ENCODE measurements at regions not wholly inside any gene's neighbourhood (a gene's known extent, or its start where the extent isn't known, plus 50 kb on each side); places are given as distances from the start of the nearest gene placed in this dataset.

DNA sequence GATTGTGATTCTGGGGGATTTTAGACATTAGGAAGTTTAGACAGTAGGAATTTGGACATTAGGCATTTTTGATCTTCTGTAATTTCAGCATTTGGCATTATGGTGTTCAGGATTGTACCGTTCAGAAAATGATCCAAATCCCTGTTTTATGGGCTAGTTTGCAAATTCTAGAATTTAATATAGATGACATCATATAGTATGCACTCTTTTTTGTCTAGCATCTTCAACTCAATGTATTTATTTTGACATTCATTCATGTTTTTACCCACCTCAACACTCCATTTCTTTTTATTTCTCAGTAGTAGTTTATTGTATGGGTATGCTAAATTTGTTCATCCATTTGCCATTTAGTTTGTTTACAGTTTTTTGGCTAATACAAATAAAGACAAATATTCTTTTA, 105.3 kb upstream of the ZPLD1 start:
- WGBS, 2 donors: 82 to 88% methylated on average over 1 of the region's 1 CpG
- H3K9me3 ChIP-seq (ENCODE audit: control insufficient read depth, low read length): no peaks in the 10 kb centered on the region
- no peaks in the 10 kb centered on the region for H3K36me3 ChIP-seq (ENCODE audit: control insufficient read depth in 1 of 2, insufficient read depth in 2 of 2, low read length in 1 of 2)
- ATAC-seq (ENCODE audit: low FRiP score) (no peak), DNase-seq (no peak)
- H3K4me3 ChIP-seq (ENCODE audit: low read length in 2 of 2): no peak overlapping the region
- intact Hi-C loops (cut with DNase I): no loop called here
- no peaks in the 10 kb centered on the region for H3K4me1 ChIP-seq (ENCODE audit: control insufficient read depth in 1 of 2, insufficient read depth in 2 of 2, low read length in 2 of 2)
- H3K27ac ChIP-seq (ENCODE audit: low read depth in 1 of 2, low read length in 2 of 2): no peak overlapping the region
- H3K27me3 ChIP-seq (ENCODE audit: control insufficient read depth in 1 of 2, insufficient read depth in 2 of 2, low read length in 1 of 2): no peaks in the 10 kb centered on the region

DNA sequence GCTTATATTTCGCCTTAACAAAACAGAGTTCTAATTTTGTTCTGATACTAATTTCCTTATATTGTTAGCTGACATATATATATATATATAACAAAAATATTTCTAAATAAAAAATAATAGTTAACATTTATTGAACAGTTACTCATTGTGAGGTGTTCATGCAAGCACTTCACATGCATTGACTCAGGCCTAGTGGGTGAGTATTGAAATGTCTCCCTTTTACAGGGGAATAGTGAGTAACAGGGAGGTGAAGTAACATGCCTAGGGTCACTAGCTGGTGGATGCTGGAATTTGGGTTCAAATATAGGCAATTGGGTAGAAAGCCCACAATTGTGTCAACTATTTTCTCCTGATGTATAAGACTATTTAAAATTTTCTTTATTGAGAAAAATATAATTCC, 102.6 kb upstream of the ZPLD1 start:
- intact Hi-C loops (cut with DNase I): no loop called here
- Histone ChIP-seq H3K4me1 (ENCODE audit: control insufficient read depth in 1 of 2, insufficient read depth in 2 of 2, low read length in 2 of 2) (no peaks in the 10 kb centered on the region), H3K9me3 (ENCODE audit: control insufficient read depth, low read length) (no peaks in the 10 kb centered on the region), H3K36me3 (ENCODE audit: control insufficient read depth in 1 of 2, insufficient read depth in 2 of 2, low read length in 1 of 2) (no peaks in the 10 kb centered on the region), H3K27me3 (ENCODE audit: control insufficient read depth in 1 of 2, insufficient read depth in 2 of 2, low read length in 1 of 2) (no peaks in the 10 kb centered on the region), H3K4me3 (ENCODE audit: low read length in 2 of 2) (no peak overlapping the region), H3K27ac (ENCODE audit: low read depth in 1 of 2, low read length in 2 of 2) (no peak overlapping the region)
- no peak for ATAC-seq (ENCODE audit: low FRiP score)
- DNase-seq: no peak
- 86 to 87% methylated on average over 1 of the region's 1 CpG for WGBS, 2 donors

DNA sequence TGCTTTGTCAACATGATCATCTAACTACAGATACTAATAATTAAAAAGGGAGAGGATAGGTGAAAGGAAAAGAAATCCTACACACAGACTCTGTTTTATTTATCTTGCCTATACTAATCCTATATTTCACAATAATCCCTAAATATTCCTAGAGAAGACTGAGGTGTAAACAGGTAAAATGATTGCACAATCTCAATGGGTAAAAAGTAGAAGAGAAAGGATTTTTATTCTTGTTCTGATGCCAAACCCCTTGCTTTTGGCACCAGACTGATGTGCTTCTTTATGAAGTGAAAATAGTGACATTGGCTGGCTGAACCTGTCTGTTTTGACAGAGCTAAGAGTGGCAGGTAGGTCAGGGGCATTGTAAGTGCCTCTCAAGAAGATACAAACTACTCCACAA, 101.9 kb upstream of the ZPLD1 start:
- DNase-seq (no peak), ATAC-seq (ENCODE audit: low FRiP score) (no peak)
- Histone ChIP-seq H3K36me3 (ENCODE audit: control insufficient read depth in 1 of 2, insufficient read depth in 2 of 2, low read length in 1 of 2) (no peaks in the 10 kb centered on the region), H3K4me3 (ENCODE audit: low read length in 2 of 2) (no peak overlapping the region), H3K9me3 (ENCODE audit: control insufficient read depth, low read length) (no peaks in the 10 kb centered on the region), H3K27ac (ENCODE audit: low read depth in 1 of 2, low read length in 2 of 2) (no peak overlapping the region), H3K27me3 (ENCODE audit: control insufficient read depth in 1 of 2, insufficient read depth in 2 of 2, low read length in 1 of 2) (no peaks in the 10 kb centered on the region), H3K4me1 (ENCODE audit: control insufficient read depth in 1 of 2, insufficient read depth in 2 of 2, low read length in 2 of 2) (no peaks in the 10 kb centered on the region)
- intact Hi-C loops (cut with DNase I): no loop called here

DNA sequence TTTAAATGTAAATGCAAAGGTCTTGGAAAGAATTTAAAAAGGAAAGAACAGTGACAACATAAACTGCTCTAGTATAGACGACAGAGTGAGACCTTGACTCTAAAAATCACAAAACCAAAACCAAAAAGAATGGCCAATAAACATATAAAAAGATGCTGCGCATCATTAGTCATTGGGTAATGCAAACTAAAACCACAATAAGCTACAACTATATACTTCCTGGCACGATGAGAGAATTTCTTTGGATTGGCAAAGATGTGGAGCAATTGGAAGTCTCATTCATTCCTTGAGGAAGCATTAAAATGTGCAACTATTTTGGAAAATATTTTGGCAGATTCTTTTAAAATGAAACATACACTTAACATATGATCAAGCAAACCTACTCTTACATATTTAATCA, 98.7 kb upstream of the ZPLD1 start:
- H3K36me3 ChIP-seq (ENCODE audit: control insufficient read depth in 1 of 2, insufficient read depth in 2 of 2, low read length in 1 of 2): no peaks in the 10 kb centered on the region
- H3K27ac ChIP-seq (ENCODE audit: low read depth in 1 of 2, low read length in 2 of 2): no peak overlapping the region
- WGBS, 2 donors: 67 to 73% methylated on average over 3 of the region's 3 CpGs
- H3K9me3 ChIP-seq (ENCODE audit: control insufficient read depth, low read length): no peaks in the 10 kb centered on the region
- DNase-seq (no peak), ATAC-seq (ENCODE audit: low FRiP score) (no peak)
- intact Hi-C loops (cut with DNase I): no loop called here
- no peak overlapping the region for H3K4me3 ChIP-seq (ENCODE audit: low read length in 2 of 2)
- no peaks in the 10 kb centered on the region for H3K27me3 ChIP-seq (ENCODE audit: control insufficient read depth in 1 of 2, insufficient read depth in 2 of 2, low read length in 1 of 2)
- no peaks in the 10 kb centered on the region for H3K4me1 ChIP-seq (ENCODE audit: control insufficient read depth in 1 of 2, insufficient read depth in 2 of 2, low read length in 2 of 2)

- intact Hi-C loops (cut with DNase I): no loop called here
- ATAC-seq (ENCODE audit: low FRiP score) (no peak), DNase-seq (no peak)
- Histone ChIP-seq H3K4me3 (ENCODE audit: low read length in 2 of 2) (no peak overlapping the region), H3K27ac (ENCODE audit: low read depth in 1 of 2, low read length in 2 of 2) (no peak overlapping the region), H3K36me3 (ENCODE audit: control insufficient read depth in 1 of 2, insufficient read depth in 2 of 2, low read length in 1 of 2) (no peaks in the 10 kb centered on the region), H3K9me3 (ENCODE audit: control insufficient read depth, low read length) (no peaks in the 10 kb centered on the region), H3K4me1 (ENCODE audit: control insufficient read depth in 1 of 2, insufficient read depth in 2 of 2, low read length in 2 of 2) (no peaks in the 10 kb centered on the region), H3K27me3 (ENCODE audit: control insufficient read depth in 1 of 2, insufficient read depth in 2 of 2, low read length in 1 of 2) (no peaks in the 10 kb centered on the region)
- 85 to 89% methylated on average over 2 of the region's 2 CpGs for WGBS, 2 donors
Measured at GRCh38 chr3:102339671-102340070, 95.1 kb upstream of the ZPLD1 start.

DNA sequence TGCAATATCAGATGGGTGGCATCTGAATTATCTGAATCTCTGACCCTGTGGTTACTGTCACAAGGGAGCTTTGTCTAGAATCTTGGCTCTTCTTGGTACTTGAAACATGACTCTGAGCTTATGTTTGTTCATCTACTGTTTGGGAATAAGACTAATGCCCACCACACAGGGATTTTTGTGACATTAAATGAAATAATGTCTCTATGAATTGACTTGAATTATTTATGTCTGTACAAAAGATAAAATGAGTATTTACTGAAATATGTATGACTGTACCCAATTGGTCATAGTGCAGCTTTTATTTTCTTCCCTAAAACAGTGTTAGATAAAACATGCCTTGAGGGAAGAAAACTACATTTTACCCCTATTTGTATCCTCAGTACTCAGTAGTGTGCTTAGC, 87.9 kb upstream of the ZPLD1 start:
- no peaks in the 10 kb centered on the region for H3K36me3 ChIP-seq (ENCODE audit: control insufficient read depth in 1 of 2, insufficient read depth in 2 of 2, low read length in 1 of 2)
- no peaks in the 10 kb centered on the region for H3K9me3 ChIP-seq (ENCODE audit: control insufficient read depth, low read length)
- H3K27me3 ChIP-seq (ENCODE audit: control insufficient read depth in 1 of 2, insufficient read depth in 2 of 2, low read length in 1 of 2): no peaks in the 10 kb centered on the region
- H3K27ac ChIP-seq (ENCODE audit: low read depth in 1 of 2, low read length in 2 of 2): no peak overlapping the region
- intact Hi-C loops (cut with DNase I): no loop called here
- DNase-seq (no peak), ATAC-seq (ENCODE audit: low FRiP score) (no peak)
- no peak overlapping the region for H3K4me3 ChIP-seq (ENCODE audit: low read length in 2 of 2)
- no peaks in the 10 kb centered on the region for H3K4me1 ChIP-seq (ENCODE audit: control insufficient read depth in 1 of 2, insufficient read depth in 2 of 2, low read length in 2 of 2)

DNA sequence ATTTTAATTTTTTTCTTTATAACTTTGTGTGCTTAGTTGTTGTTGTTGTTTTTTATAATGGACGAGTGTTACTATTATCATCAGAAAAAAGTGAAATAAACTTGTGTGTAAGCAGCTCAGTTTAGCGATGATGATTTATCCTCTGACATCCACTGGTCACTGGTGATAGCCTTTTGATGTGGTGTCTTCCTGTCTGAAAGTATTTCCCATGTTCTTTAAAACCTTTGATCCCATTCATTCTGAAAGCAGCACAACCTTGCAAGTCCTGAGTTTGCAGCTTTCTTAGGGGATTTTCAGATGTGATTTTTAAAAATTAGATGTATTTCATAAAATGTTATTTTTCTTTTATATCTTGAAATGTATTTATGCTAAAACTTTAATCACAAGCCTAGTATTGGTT, 85.9 kb upstream of the ZPLD1 start:
- H3K9me3 ChIP-seq (ENCODE audit: control insufficient read depth, low read length): no peaks in the 10 kb centered on the region
- intact Hi-C loops (cut with DNase I): no loop called here
- no peak for ATAC-seq (ENCODE audit: low FRiP score)

DNA sequence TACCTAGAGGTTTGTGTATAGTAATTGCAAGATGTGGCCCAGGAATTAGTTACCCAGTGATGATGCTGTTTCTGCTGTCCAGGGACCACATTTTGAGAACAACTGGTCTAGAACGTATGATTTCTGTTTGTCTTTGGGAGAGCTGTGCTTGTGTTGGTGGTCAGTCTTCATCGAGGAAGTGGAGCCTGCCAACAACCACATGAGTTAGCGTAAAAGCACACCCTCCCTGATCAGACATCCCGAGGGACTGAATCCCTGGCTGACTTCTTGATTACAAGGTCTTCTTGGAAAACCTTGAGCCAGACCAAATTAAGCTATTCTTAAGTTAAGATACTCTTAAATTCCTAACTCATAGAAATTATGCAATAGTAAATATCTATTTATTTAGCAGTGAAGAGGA, 81.7 kb upstream of the ZPLD1 start:
- Histone ChIP-seq H3K4me3 (ENCODE audit: low read length in 2 of 2) (no peak overlapping the region), H3K27me3 (ENCODE audit: control insufficient read depth in 1 of 2, insufficient read depth in 2 of 2, low read length in 1 of 2) (no peaks in the 10 kb centered on the region), H3K27ac (ENCODE audit: low read depth in 1 of 2, low read length in 2 of 2) (no peak overlapping the region), H3K4me1 (ENCODE audit: control insufficient read depth in 1 of 2, insufficient read depth in 2 of 2, low read length in 2 of 2) (no peaks in the 10 kb centered on the region), H3K9me3 (ENCODE audit: control insufficient read depth, low read length) (no peaks in the 10 kb centered on the region), H3K36me3 (ENCODE audit: control insufficient read depth in 1 of 2, insufficient read depth in 2 of 2, low read length in 1 of 2) (no peaks in the 10 kb centered on the region)
- WGBS, 2 donors: 31 to 36% methylated on average over 4 of the region's 4 CpGs
- ATAC-seq (ENCODE audit: low FRiP score): no peak
- no peak for DNase-seq
- intact Hi-C loops (cut with DNase I): no loop called here

More for the DNA sequence above, 85.9 kb upstream of the ZPLD1 start:
- no peaks in the 10 kb centered on the region for H3K4me1 ChIP-seq (ENCODE audit: control insufficient read depth in 1 of 2, insufficient read depth in 2 of 2, low read length in 2 of 2)
- H3K36me3 ChIP-seq (ENCODE audit: control insufficient read depth in 1 of 2, insufficient read depth in 2 of 2, low read length in 1 of 2): no peaks in the 10 kb centered on the region
- H3K4me3 ChIP-seq (ENCODE audit: low read length in 2 of 2): no peak overlapping the region
- no peaks in the 10 kb centered on the region for H3K27me3 ChIP-seq (ENCODE audit: control insufficient read depth in 1 of 2, insufficient read depth in 2 of 2, low read length in 1 of 2)
- H3K27ac ChIP-seq (ENCODE audit: low read depth in 1 of 2, low read length in 2 of 2): no peak overlapping the region
- no peak for DNase-seq
- 83 to 85% methylated on average over 2 of the region's 2 CpGs for WGBS, 2 donors

GRCh38 chr3:102353805-102354204, 81.0 kb upstream of the ZPLD1 start:
- no peaks in the 10 kb centered on the region for H3K36me3 ChIP-seq (ENCODE audit: control insufficient read depth in 1 of 2, insufficient read depth in 2 of 2, low read length in 1 of 2)
- ATAC-seq (ENCODE audit: low FRiP score) (no peak), DNase-seq (no peak)
- H3K9me3 ChIP-seq (ENCODE audit: control insufficient read depth, low read length): no peaks in the 10 kb centered on the region
- intact Hi-C loops (cut with DNase I): no loop called here
- no peak overlapping the region for H3K4me3 ChIP-seq (ENCODE audit: low read length in 2 of 2)
- H3K4me1 ChIP-seq (ENCODE audit: control insufficient read depth in 1 of 2, insufficient read depth in 2 of 2, low read length in 2 of 2): no peaks in the 10 kb centered on the region
- WGBS, 2 donors: 59 to 76% methylated on average over 1 of the region's 1 CpG
- H3K27ac ChIP-seq (ENCODE audit: low read depth in 1 of 2, low read length in 2 of 2): no peak overlapping the region
- no peaks in the 10 kb centered on the region for H3K27me3 ChIP-seq (ENCODE audit: control insufficient read depth in 1 of 2, insufficient read depth in 2 of 2, low read length in 1 of 2)
